NCI-H2171 treated with DMSO at 0.1 percent for 48 hours (cell line): ENCODE measurements at regions not wholly inside any gene's neighbourhood (a gene's known extent, or its start where the extent isn't known, plus 50 kb on each side); places are given as distances from the start of the nearest gene placed in this dataset.
"Not testable (repeated sequence)": the region's sequence is repeated elsewhere in the genome, so short reads cannot be mapped to it uniquely, and the experiment has no call there.

Experiments used
- DNase-seq: peaks from one replicate; lab custom pipeline; 2025; lab: John Stamatoyannopoulos, UW

GRCh38 chr16:88242312-88243295, 140.2 kb upstream of the ZNF469 start:
- DNase-seq: not testable (repeated sequence)

GRCh38 chr16:88243921-88244320, 138.8 kb upstream of the ZNF469 start:
- not testable (repeated sequence) for DNase-seq

GRCh38 chr16:88245241-88246081, 137.3 kb upstream of the ZNF469 start:
- not testable (repeated sequence) for DNase-seq

GRCh38 chr16:88246955-88247582, 135.7 kb upstream of the ZNF469 start:
- DNase-seq: not testable (repeated sequence)

GRCh38 chr16:88247583-88247966, 135.2 kb upstream of the ZNF469 start:
- DNase-seq: not testable (repeated sequence)

GRCh38 chr16:88248761-88249160, 134.0 kb upstream of the ZNF469 start:
- not testable (repeated sequence) for DNase-seq

GRCh38 chr16:88250381-88250780, 132.4 kb upstream of the ZNF469 start:
- not testable (repeated sequence) for DNase-seq

GRCh38 chr16:88252057-88252794, 130.5 kb upstream of the ZNF469 start:
- not testable (repeated sequence) for DNase-seq

GRCh38 chr16:88258141-88258540, 124.6 kb upstream of the ZNF469 start:
- DNase-seq: not testable (repeated sequence)

- DNase-seq: not testable (repeated sequence)
These were observed 123.8 kb upstream of the ZNF469 start for GRCh38 chr16:88258764-88259525.

- not testable (repeated sequence) for DNase-seq
These were observed 123.2 kb upstream of the ZNF469 start for GRCh38 chr16:88259538-88259937.

GRCh38 chr16:88260146-88260545, 122.6 kb upstream of the ZNF469 start:
- DNase-seq: not testable (repeated sequence)

- DNase-seq: not testable (repeated sequence)
These were observed 121.7 kb upstream of the ZNF469 start for GRCh38 chr16:88260881-88261665.

GRCh38 chr16:88261814-88262605, 120.7 kb upstream of the ZNF469 start:
- not testable (repeated sequence) for DNase-seq

GRCh38 chr16:88262858-88263563, 119.7 kb upstream of the ZNF469 start:
- DNase-seq: peak; percentile 68

GRCh38 chr16:88263681-88264287, 119.0 kb upstream of the ZNF469 start:
- not testable (repeated sequence) for DNase-seq

- peak; percentile 13 for DNase-seq
These were observed 118.0 kb upstream of the ZNF469 start for GRCh38 chr16:88264641-88265285.
